WTC11 (cell line): ENCODE measurements at regions not wholly inside any gene's neighbourhood (a gene's known extent, or its start where the extent isn't known, plus 50 kb on each side); places are given as distances from the start of the nearest gene placed in this dataset.

ENCODE experiments used
- ATAC-seq: fragments of 200-7000 bp; cut with Tn5 transposase; 2 replicates; pipeline ENCODE4 v1.10.0; 2021; ENCODE audit warnings: mild to moderate bottlenecking, moderate library complexity
- CTCF ChIA-PET: fragments of 300-600 bp; sonication (Branson Sonifier 250); formaldehyde crosslinking; loops from one replicate; lab custom pipeline; 2021; ENCODE audit warnings: antibody characterized with exemption; lab: Charles Lee
- POLR2A ChIA-PET: fragments of 350-600 bp; sonication (Branson Sonifier 250); formaldehyde crosslinking; loops from one replicate; lab custom pipeline; 2021; ENCODE audit warnings: antibody characterized with exemption; lab: Charles Lee
- DNase-seq: peaks from one replicate; pipeline ENCODE4 v3.0.0; 2021; ENCODE audit warnings: low spot score
- H3K27ac Mint-ChIP-seq: 2 replicates; pipeline ENCODE4 v1.8.0; 2021; ENCODE audit warnings: mixed read lengths
- H3K27me3 Mint-ChIP-seq: 2 replicates; pipeline ENCODE4 v1.8.0; 2021; ENCODE audit warnings: low read depth, mild to moderate bottlenecking, moderate library complexity, mixed read lengths
- H3K36me3 Mint-ChIP-seq: 2 replicates; pipeline ENCODE4 v1.8.0; 2021; ENCODE audit warnings: mixed read lengths
- H3K4me1 Mint-ChIP-seq: 2 replicates; pipeline ENCODE4 v1.8.0; 2022; ENCODE audit warnings: mixed read lengths
- H3K4me3 Mint-ChIP-seq: 2 replicates; pipeline ENCODE4 v1.8.0; 2021; ENCODE audit warnings: mild to moderate bottlenecking, moderate library complexity, mixed read lengths
- H3K9me3 Mint-ChIP-seq: 2 replicates; pipeline ENCODE4 v1.8.0; 2021; ENCODE audit warnings: mixed read lengths
- CREB1 ChIP-seq: sonication (generic); formaldehyde crosslinking; IDR thresholded peaks from 2 replicates; pipeline ENCODE4 v1.8.0; 2023; ENCODE audit warnings: mild to moderate bottlenecking, missing genetic modification reagents
- GRHL2 ChIP-seq: fragments of 250-450 bp; sonication (Bioruptor Pico); IDR thresholded peaks from 2 replicates; pipeline ENCODE4 v1.8.0; 2022; ENCODE audit warnings: mild to moderate bottlenecking, moderate library complexity; ENCODE audit not compliant: insufficient replicate concordance, severe bottlenecking
- JAZF1 ChIP-seq: fragments of 250-450 bp; sonication (Bioruptor Pico); IDR thresholded peaks from 2 replicates; pipeline ENCODE4 v1.9.0; 2021; ENCODE audit warnings: moderate library complexity, mild to moderate bottlenecking, inconsistent platforms
- KAT7 ChIP-seq: sonication (generic); formaldehyde crosslinking; IDR thresholded peaks from 2 replicates; pipeline ENCODE4 v1.8.1; 2023; ENCODE audit warnings: missing genetic modification reagents, mild to moderate bottlenecking, borderline replicate concordance
- NFATC4 ChIP-seq: fragments of 250-450 bp; sonication (Bioruptor Pico); IDR thresholded peaks from 2 replicates; pipeline ENCODE4 v1.9.0; 2021; ENCODE audit warnings: mild to moderate bottlenecking
- NR3C1 ChIP-seq: sonication (generic); formaldehyde crosslinking; conservative IDR thresholded peaks from 2 replicates; pipeline ENCODE4 v1.8.1; 2023; ENCODE audit warnings: low read depth, mild to moderate bottlenecking, missing genetic modification reagents
- SMAD3 ChIP-seq: sonication (generic); formaldehyde crosslinking; IDR thresholded peaks from 2 replicates; pipeline ENCODE4 v1.8.0; 2022; ENCODE audit warnings: missing genetic modification reagents, mild to moderate bottlenecking, borderline replicate concordance
- SOX15 ChIP-seq: fragments of 250-450 bp; sonication (Bioruptor Pico); IDR thresholded peaks from 2 replicates; pipeline ENCODE4 v1.9.0; 2021; ENCODE audit warnings: mild to moderate bottlenecking
- TEAD4 ChIP-seq: sonication (generic); formaldehyde crosslinking; IDR thresholded peaks from 2 replicates; pipeline ENCODE4 v1.8.0; 2022; ENCODE audit warnings: mild to moderate bottlenecking, missing genetic modification reagents
- ZNF232 ChIP-seq: sonication (generic); formaldehyde crosslinking; IDR thresholded peaks from 2 replicates; pipeline ENCODE4 v1.8.0; 2022; ENCODE audit warnings: mild to moderate bottlenecking, missing genetic modification reagents
- ZNF396 ChIP-seq: fragments of 250-450 bp; sonication (Bioruptor Pico); IDR thresholded peaks from 2 replicates; pipeline ENCODE4 v1.8.0; 2021; ENCODE audit warnings: mild to moderate bottlenecking, moderate library complexity, borderline replicate concordance
- TF ChIP-seq, protein P1 (sequence below): sonication (generic); formaldehyde crosslinking; IDR thresholded peaks from 2 replicates; pipeline ENCODE4 v1.8.0; 2023; ENCODE audit warnings: missing genetic modification reagents
- TF ChIP-seq, protein P2 (sequence below): sonication (generic); formaldehyde crosslinking; IDR thresholded peaks from 2 replicates; pipeline ENCODE4 v1.8.0; 2022; ENCODE audit warnings: missing genetic modification reagents
- TF ChIP-seq, protein P3 (sequence below): sonication (generic); formaldehyde crosslinking; IDR thresholded peaks from 2 replicates; pipeline ENCODE4 v1.8.1; 2022; ENCODE audit warnings: low read depth, mild to moderate bottlenecking, moderate library complexity, missing genetic modification reagents, borderline replicate concordance
- TF ChIP-seq, protein P4 (sequence below): sonication (generic); formaldehyde crosslinking; IDR thresholded peaks from 2 replicates; pipeline ENCODE4 v1.8.1; 2022; ENCODE audit warnings: low read depth, missing genetic modification reagents, borderline replicate concordance
- TF ChIP-seq, protein P5 (sequence below): fragments of 250-450 bp; sonication (Bioruptor Pico); IDR thresholded peaks from 2 replicates; pipeline ENCODE4 v1.9.0; 2021; ENCODE audit warnings: mild to moderate bottlenecking
- TF ChIP-seq, protein P6 (sequence below): fragments of 250-450 bp; sonication (Bioruptor Pico); IDR thresholded peaks from 2 replicates; pipeline ENCODE4 v1.8.0; 2021; ENCODE audit warnings: mild to moderate bottlenecking
- TF ChIP-seq, protein P7 (sequence below): sonication (generic); formaldehyde crosslinking; IDR thresholded peaks from 2 replicates; pipeline ENCODE4 v1.8.0; 2023; ENCODE audit warnings: missing genetic modification reagents, mild to moderate bottlenecking, borderline replicate concordance

DNA sequence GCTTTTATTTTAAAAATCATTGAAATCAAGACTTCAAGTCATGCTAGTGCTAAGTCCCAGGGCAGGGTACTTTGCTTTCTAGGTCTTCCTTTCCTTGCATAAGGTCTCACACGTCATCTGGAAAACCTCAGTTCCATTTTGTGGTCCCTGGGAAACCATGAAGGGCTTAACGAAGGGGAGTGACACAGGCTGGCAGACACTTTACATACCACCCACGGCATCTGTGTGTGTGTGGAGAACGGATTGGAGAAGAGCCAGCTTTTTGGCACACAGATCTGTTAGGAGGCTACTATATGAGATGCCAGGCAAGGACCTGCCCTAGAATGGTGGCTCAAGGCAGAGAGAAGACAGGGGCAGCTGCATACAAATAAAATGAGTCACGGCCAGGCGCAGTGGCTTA is 107.5 kb upstream of the NSMCE3 start:
- Mint-ChIP-seq H3K4me3 (no peak overlapping the region), H3K36me3 (no peaks in the 10 kb centered on the region), H3K27me3 (no peaks in the 10 kb centered on the region), H3K4me1 (peaks cover 17% of the 10 kb centered on the region), H3K9me3 (no peaks in the 10 kb centered on the region), H3K27ac (no peak overlapping the region)
- no peak for TF ChIP-seq NR3C1
- TF ChIP-seq, protein P1, sequence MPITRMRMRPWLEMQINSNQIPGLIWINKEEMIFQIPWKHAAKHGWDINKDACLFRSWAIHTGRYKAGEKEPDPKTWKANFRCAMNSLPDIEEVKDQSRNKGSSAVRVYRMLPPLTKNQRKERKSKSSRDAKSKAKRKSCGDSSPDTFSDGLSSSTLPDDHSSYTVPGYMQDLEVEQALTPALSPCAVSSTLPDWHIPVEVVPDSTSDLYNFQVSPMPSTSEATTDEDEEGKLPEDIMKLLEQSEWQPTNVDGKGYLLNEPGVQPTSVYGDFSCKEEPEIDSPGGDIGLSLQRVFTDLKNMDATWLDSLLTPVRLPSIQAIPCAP (CRISPR knock-in tag), result no peak
- TF ChIP-seq GRHL2, result no peak
- no peak for TF ChIP-seq ZNF232
- TF ChIP-seq, protein P2, sequence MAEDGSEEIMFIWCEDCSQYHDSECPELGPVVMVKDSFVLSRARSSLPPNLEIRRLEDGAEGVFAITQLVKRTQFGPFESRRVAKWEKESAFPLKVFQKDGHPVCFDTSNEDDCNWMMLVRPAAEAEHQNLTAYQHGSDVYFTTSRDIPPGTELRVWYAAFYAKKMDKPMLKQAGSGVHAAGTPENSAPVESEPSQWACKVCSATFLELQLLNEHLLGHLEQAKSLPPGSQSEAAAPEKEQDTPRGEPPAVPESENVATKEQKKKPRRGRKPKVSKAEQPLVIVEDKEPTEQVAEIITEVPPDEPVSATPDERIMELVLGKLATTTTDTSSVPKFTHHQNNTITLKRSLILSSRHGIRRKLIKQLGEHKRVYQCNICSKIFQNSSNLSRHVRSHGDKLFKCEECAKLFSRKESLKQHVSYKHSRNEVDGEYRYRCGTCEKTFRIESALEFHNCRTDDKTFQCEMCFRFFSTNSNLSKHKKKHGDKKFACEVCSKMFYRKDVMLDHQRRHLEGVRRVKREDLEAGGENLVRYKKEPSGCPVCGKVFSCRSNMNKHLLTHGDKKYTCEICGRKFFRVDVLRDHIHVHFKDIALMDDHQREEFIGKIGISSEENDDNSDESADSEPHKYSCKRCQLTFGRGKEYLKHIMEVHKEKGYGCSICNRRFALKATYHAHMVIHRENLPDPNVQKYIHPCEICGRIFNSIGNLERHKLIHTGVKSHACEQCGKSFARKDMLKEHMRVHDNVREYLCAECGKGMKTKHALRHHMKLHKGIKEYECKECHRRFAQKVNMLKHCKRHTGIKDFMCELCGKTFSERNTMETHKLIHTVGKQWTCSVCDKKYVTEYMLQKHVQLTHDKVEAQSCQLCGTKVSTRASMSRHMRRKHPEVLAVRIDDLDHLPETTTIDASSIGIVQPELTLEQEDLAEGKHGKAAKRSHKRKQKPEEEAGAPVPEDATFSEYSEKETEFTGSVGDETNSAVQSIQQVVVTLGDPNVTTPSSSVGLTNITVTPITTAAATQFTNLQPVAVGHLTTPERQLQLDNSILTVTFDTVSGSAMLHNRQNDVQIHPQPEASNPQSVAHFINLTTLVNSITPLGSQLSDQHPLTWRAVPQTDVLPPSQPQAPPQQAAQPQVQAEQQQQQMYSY (CRISPR knock-in tag), result no peak
- TF ChIP-seq, protein P3, sequence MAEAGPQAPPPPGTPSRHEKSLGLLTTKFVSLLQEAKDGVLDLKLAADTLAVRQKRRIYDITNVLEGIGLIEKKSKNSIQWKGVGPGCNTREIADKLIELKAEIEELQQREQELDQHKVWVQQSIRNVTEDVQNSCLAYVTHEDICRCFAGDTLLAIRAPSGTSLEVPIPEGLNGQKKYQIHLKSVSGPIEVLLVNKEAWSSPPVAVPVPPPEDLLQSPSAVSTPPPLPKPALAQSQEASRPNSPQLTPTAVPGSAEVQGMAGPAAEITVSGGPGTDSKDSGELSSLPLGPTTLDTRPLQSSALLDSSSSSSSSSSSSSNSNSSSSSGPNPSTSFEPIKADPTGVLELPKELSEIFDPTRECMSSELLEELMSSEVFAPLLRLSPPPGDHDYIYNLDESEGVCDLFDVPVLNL (CRISPR knock-in tag), result no peak
- TF ChIP-seq, protein P4, sequence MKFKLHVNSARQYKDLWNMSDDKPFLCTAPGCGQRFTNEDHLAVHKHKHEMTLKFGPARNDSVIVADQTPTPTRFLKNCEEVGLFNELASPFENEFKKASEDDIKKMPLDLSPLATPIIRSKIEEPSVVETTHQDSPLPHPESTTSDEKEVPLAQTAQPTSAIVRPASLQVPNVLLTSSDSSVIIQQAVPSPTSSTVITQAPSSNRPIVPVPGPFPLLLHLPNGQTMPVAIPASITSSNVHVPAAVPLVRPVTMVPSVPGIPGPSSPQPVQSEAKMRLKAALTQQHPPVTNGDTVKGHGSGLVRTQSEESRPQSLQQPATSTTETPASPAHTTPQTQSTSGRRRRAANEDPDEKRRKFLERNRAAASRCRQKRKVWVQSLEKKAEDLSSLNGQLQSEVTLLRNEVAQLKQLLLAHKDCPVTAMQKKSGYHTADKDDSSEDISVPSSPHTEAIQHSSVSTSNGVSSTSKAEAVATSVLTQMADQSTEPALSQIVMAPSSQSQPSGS, result no peak
- TF ChIP-seq, protein P5, sequence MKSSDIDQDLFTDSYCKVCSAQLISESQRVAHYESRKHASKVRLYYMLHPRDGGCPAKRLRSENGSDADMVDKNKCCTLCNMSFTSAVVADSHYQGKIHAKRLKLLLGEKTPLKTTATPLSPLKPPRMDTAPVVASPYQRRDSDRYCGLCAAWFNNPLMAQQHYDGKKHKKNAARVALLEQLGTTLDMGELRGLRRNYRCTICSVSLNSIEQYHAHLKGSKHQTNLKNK (CRISPR knock-in tag), result no peak
- TF ChIP-seq NFATC4, result no peak
- no peak for TF ChIP-seq ZNF396 (CRISPR knock-in tag)
- TF ChIP-seq CREB1 (CRISPR knock-in tag), result no peak
- TF ChIP-seq KAT7 (CRISPR knock-in tag), result no peak
- TF ChIP-seq SOX15 (CRISPR knock-in tag), result no peak
- TF ChIP-seq, protein P6, sequence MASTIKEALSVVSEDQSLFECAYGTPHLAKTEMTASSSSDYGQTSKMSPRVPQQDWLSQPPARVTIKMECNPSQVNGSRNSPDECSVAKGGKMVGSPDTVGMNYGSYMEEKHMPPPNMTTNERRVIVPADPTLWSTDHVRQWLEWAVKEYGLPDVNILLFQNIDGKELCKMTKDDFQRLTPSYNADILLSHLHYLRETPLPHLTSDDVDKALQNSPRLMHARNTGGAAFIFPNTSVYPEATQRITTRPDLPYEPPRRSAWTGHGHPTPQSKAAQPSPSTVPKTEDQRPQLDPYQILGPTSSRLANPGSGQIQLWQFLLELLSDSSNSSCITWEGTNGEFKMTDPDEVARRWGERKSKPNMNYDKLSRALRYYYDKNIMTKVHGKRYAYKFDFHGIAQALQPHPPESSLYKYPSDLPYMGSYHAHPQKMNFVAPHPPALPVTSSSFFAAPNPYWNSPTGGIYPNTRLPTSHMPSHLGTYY (CRISPR knock-in tag), result no peak
- no peak for TF ChIP-seq JAZF1 (CRISPR knock-in tag)
- no peak for TF ChIP-seq TEAD4 (CRISPR knock-in tag)
- no peak for TF ChIP-seq SMAD3
- TF ChIP-seq, protein P7, sequence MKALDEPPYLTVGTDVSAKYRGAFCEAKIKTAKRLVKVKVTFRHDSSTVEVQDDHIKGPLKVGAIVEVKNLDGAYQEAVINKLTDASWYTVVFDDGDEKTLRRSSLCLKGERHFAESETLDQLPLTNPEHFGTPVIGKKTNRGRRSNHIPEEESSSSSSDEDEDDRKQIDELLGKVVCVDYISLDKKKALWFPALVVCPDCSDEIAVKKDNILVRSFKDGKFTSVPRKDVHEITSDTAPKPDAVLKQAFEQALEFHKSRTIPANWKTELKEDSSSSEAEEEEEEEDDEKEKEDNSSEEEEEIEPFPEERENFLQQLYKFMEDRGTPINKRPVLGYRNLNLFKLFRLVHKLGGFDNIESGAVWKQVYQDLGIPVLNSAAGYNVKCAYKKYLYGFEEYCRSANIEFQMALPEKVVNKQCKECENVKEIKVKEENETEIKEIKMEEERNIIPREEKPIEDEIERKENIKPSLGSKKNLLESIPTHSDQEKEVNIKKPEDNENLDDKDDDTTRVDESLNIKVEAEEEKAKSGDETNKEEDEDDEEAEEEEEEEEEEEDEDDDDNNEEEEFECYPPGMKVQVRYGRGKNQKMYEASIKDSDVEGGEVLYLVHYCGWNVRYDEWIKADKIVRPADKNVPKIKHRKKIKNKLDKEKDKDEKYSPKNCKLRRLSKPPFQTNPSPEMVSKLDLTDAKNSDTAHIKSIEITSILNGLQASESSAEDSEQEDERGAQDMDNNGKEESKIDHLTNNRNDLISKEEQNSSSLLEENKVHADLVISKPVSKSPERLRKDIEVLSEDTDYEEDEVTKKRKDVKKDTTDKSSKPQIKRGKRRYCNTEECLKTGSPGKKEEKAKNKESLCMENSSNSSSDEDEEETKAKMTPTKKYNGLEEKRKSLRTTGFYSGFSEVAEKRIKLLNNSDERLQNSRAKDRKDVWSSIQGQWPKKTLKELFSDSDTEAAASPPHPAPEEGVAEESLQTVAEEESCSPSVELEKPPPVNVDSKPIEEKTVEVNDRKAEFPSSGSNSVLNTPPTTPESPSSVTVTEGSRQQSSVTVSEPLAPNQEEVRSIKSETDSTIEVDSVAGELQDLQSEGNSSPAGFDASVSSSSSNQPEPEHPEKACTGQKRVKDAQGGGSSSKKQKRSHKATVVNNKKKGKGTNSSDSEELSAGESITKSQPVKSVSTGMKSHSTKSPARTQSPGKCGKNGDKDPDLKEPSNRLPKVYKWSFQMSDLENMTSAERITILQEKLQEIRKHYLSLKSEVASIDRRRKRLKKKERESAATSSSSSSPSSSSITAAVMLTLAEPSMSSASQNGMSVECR, result no peak
- ChIA-PET POLR2A (no interaction called here), CTCF (interaction anchor here (0.5 to 1.2 kb wide), 7 partner anchors 13 to 237 kb away, joined by 3 to 7 read pairs (median 4); no protein-coding TSS in a partner anchor)
- ATAC-seq (no peak), DNase-seq (no peak)
